ENCODE measurements at regions not wholly inside any gene's neighbourhood (a gene's known extent, or its start where the extent isn't known, plus 50 kb on each side); places are given as distances from the start of the nearest gene placed in this dataset.

GRCh38 chr14:44180975-44181374 lies 326.1 kb downstream of the FSCB start:
- TF ChIP-seq, protein P1, sequence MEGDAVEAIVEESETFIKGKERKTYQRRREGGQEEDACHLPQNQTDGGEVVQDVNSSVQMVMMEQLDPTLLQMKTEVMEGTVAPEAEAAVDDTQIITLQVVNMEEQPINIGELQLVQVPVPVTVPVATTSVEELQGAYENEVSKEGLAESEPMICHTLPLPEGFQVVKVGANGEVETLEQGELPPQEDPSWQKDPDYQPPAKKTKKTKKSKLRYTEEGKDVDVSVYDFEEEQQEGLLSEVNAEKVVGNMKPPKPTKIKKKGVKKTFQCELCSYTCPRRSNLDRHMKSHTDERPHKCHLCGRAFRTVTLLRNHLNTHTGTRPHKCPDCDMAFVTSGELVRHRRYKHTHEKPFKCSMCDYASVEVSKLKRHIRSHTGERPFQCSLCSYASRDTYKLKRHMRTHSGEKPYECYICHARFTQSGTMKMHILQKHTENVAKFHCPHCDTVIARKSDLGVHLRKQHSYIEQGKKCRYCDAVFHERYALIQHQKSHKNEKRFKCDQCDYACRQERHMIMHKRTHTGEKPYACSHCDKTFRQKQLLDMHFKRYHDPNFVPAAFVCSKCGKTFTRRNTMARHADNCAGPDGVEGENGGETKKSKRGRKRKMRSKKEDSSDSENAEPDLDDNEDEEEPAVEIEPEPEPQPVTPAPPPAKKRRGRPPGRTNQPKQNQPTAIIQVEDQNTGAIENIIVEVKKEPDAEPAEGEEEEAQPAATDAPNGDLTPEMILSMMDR (IDR thresholded peaks at IDR 0.05), result no peak
- TF ChIP-seq EP300 (IDR thresholded peaks at IDR 0.05) (no peak), POLR2A (IDR thresholded peaks at IDR 0.05) (no peak)
- Histone ChIP-seq H3K4me3 (no peak overlapping the region), H3K9me3 (no peaks in the 10 kb centered on the region), H3K4me1 (no peaks in the 10 kb centered on the region), H3K27me3 (no peaks in the 10 kb centered on the region), H3K27ac (no peak overlapping the region), H3K36me3 (no peaks in the 10 kb centered on the region)
- WGBS, 2 donors, result 50 to 68% methylated on average over 1 of the region's 1 CpG
- no peak for DNase-seq (ENCODE audit: low spot score in 2 of 2)

- no peaks in the 10 kb centered on the region for H3K4me1 ChIP-seq
- TF ChIP-seq POLR2A (IDR thresholded peaks at IDR 0.05) (no peak), EP300 (IDR thresholded peaks at IDR 0.05) (no peak)
- TF ChIP-seq, protein P1 (IDR thresholded peaks at IDR 0.05), result no peak
- H3K4me3 ChIP-seq, result no peak overlapping the region
- peaks cover 0 to 12% (median 0%) of the 10 kb centered on the region in 4 donors for H3K9me3 ChIP-seq
- 82 to 83% methylated on average over 4 of the region's 4 CpGs for WGBS, 2 donors
- H3K27ac ChIP-seq, result no peak overlapping the region
- H3K36me3 ChIP-seq, result no peaks in the 10 kb centered on the region
- no peaks in the 10 kb centered on the region for H3K27me3 ChIP-seq
- DNase-seq (ENCODE audit: low spot score in 2 of 2), result no peak
These were observed 336.5 kb downstream of the FSCB start for GRCh38 chr14:44170556-44170955.

- H3K4me3 ChIP-seq, result no peak overlapping the region
- H3K36me3 ChIP-seq, result no peaks in the 10 kb centered on the region
- DNase-seq (ENCODE audit: low spot score in 2 of 2), result no peak
- 71 to 80% methylated on average over 6 of the region's 6 CpGs for WGBS, 2 donors
- H3K27me3 ChIP-seq, result no peaks in the 10 kb centered on the region
- H3K27ac ChIP-seq, result no peak overlapping the region
- TF ChIP-seq POLR2A (IDR thresholded peaks at IDR 0.05) (no peak), EP300 (IDR thresholded peaks at IDR 0.05) (no peak)
- TF ChIP-seq, protein P1 (IDR thresholded peaks at IDR 0.05), result no peak
- peaks cover 0 to 8% (median 0%) of the 10 kb centered on the region in 4 donors for H3K9me3 ChIP-seq
- H3K4me1 ChIP-seq, result no peaks in the 10 kb centered on the region
These were observed 337.0 kb downstream of the FSCB start for GRCh38 chr14:44170101-44170500.

DNA sequence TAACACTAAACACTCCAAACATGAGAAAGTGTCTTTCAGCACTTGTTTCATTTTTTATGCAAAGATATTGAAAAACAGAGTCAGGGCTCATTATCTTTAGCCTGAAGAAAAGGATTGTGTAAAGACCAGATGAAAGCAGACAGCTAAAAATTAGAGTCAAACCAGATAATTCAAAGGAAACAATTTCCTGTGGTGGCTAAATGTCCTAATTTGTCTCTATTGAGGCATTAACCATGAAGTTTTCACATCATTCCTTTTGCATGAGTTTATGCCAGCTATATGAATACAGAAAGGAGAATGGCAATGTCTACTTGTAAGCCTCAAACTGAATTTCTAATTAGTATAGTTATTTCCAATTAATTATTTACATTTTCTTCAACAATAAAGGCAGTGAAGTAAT lies 338.5 kb downstream of the FSCB start:
- Histone ChIP-seq H3K9me3 (no peaks in the 10 kb centered on the region), H3K4me3 (no peak overlapping the region), H3K4me1 (no peaks in the 10 kb centered on the region), H3K27ac (no peak overlapping the region), H3K36me3 (no peaks in the 10 kb centered on the region), H3K27me3 (no peaks in the 10 kb centered on the region)
- TF ChIP-seq POLR2A (IDR thresholded peaks at IDR 0.05) (no peak), EP300 (IDR thresholded peaks at IDR 0.05) (no peak)
- TF ChIP-seq, protein P1 (IDR thresholded peaks at IDR 0.05), result no peak
- DNase-seq (ENCODE audit: low spot score in 2 of 2), result no peak

GRCh38 chr14:44166611-44167010 lies 340.5 kb downstream of the FSCB start:
- 87 to 91% methylated on average over 2 of the region's 2 CpGs for WGBS, 2 donors
- Histone ChIP-seq H3K9me3 (no peaks in the 10 kb centered on the region), H3K36me3 (no peaks in the 10 kb centered on the region), H3K4me1 (no peaks in the 10 kb centered on the region), H3K27me3 (no peaks in the 10 kb centered on the region), H3K27ac (no peak overlapping the region), H3K4me3 (no peak overlapping the region)
- no peak for DNase-seq (ENCODE audit: low spot score in 2 of 2)
- TF ChIP-seq EP300 (IDR thresholded peaks at IDR 0.05), result no peak
- TF ChIP-seq, protein P1 (IDR thresholded peaks at IDR 0.05), result no peak
- TF ChIP-seq POLR2A (IDR thresholded peaks at IDR 0.05), result no peak
